SH-SY5Y (cell line): ENCODE measurements at regions not wholly inside any gene's neighbourhood (a gene's known extent, or its start where the extent isn't known, plus 50 kb on each side); places are given as distances from the start of the nearest gene placed in this dataset.

Source experiments
- GATA2 ChIP-seq: IDR thresholded peaks from 2 replicates; pipeline ENCODE4 v1.6.1; 2011; ENCODE audit warnings: mild to moderate bottlenecking, low read depth, low read length
- GATA3 ChIP-seq: IDR thresholded peaks from 2 replicates; pipeline ENCODE4 v1.6.1; 2011; ENCODE audit warnings: low read depth, mild to moderate bottlenecking, low read length, moderate library complexity

DNA sequence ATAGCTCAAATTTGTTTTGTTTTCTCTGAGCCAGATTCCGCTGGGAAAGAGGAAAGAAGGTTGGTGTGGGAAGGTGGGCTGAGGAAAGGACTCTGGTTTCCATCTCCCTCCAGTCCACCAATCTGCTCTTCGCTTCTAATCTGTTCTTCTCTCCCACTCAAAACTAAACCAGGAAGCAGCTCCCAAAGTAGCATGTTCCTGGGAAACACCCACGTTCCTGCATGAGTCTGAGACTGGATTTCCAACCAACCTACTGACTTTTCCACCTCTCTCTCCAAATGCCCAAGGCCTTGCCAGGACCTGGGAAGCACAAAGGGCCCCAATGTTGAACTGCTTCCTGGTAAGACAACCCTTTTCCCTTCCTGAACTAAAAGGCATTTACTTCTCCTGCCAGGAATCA lies 110.2 kb downstream of the WT1 start:
- TF ChIP-seq GATA3 = no peak
- TF ChIP-seq GATA2 = no peak
